Panc1 (cell line): ENCODE measurements at regions not wholly inside any gene's neighbourhood (a gene's known extent, or its start where the extent isn't known, plus 50 kb on each side); places are given as distances from the start of the nearest gene placed in this dataset.

Source experiments
- ATAC-seq: fragments of 200-7000 bp; cut with Tn5 transposase; 2 replicates; pipeline ENCODE4 v1.9.1; 2020; ENCODE audit warnings: mild to moderate bottlenecking, moderate library complexity
- BruUV-seq: library from RNA; stranded (reverse); fragments of 400-500 nt; replicated peaks from 2 replicates; lab custom pipeline; 2021; lab: Mats Ljungman, UMichigan
- CTCF ChIA-PET: fragments of 300-600 bp; sonication (Branson Sonifier 250); formaldehyde crosslinking; loops from one replicate; lab custom pipeline; 2022; ENCODE audit warnings: antibody characterized with exemption; lab: Charles Lee
- POLR2A ChIA-PET: fragments of 300-600 bp; sonication (Branson Sonifier 250); formaldehyde crosslinking; loops from one replicate; lab custom pipeline; 2022; ENCODE audit warnings: antibody characterized with exemption; lab: Charles Lee
- DNase-seq: peaks from one replicate; pipeline ENCODE4 v3.0.0-alpha.2; 2010; ENCODE audit warnings: low read depth, low spot score
- H3K27ac ChIP-seq: 2 replicates; pipeline ENCODE4 v1.5.1; 2011; ENCODE audit warnings: mild to moderate bottlenecking, low read length, inconsistent platforms
- H3K27me3 ChIP-seq: fragments of 200-500 bp; sonication (Bioruptor generic); 2 replicates; pipeline ENCODE4 v1.6.0; 2014; ENCODE audit warnings: low read length, inconsistent platforms; ENCODE audit not compliant: control insufficient read depth, insufficient read depth
- H3K36me3 ChIP-seq: fragments of 200-500 bp; sonication (Bioruptor generic); 2 replicates; pipeline ENCODE4 v1.5.1; 2014; ENCODE audit warnings: inconsistent platforms, mild to moderate bottlenecking, low read length, moderate library complexity; ENCODE audit not compliant: control insufficient read depth, insufficient read depth
- H3K4me1 ChIP-seq: 2 replicates; pipeline ENCODE4 v1.5.1; 2011; ENCODE audit warnings: inconsistent platforms, mild to moderate bottlenecking, low read length, moderate library complexity; ENCODE audit not compliant: control insufficient read depth, insufficient read depth
- H3K4me3 ChIP-seq, 2 experiments: 2 replicates each; pipeline ENCODE4 v1.5.1; 2011 to 2012; ENCODE audit warnings: low read depth in 2 of 2, low read length in 2 of 2, mild to moderate bottlenecking in 2 of 2, inconsistent platforms in 1 of 2, moderate library complexity in 1 of 2
- H3K9me3 ChIP-seq: fragments of 200-500 bp; sonication (Bioruptor generic); 2 replicates; pipeline ENCODE4 v1.5.1; 2014; ENCODE audit warnings: low read depth, mild to moderate bottlenecking, inconsistent platforms, low read length, moderate library complexity; ENCODE audit not compliant: control insufficient read depth, insufficient read depth
- POLR2AphosphoS5 ChIP-seq: IDR thresholded peaks from 2 replicates; pipeline ENCODE4 v1.6.1; 2012; ENCODE audit warnings: mild to moderate bottlenecking, low read depth, low read length, moderate library complexity
- REST ChIP-seq, 2 experiments: IDR thresholded peaks; 2 replicates each; pipeline ENCODE4 v1.6.1; 2011 to 2012; ENCODE audit warnings: low read depth in 2 of 2, control low read depth in 1 of 2, low read length in 1 of 2, mild to moderate bottlenecking in 1 of 2, moderate library complexity in 1 of 2; ENCODE audit not compliant: insufficient read depth in 1 of 2
- SIN3A ChIP-seq: IDR thresholded peaks from 2 replicates; pipeline ENCODE4 v1.6.1; 2012; ENCODE audit warnings: low read depth, mild to moderate bottlenecking, low read length, moderate library complexity, borderline replicate concordance; ENCODE audit not compliant: insufficient read depth
- TCF7L2 ChIP-seq: IDR thresholded peaks from 2 replicates; pipeline ENCODE4 v1.6.1; 2011; ENCODE audit warnings: mild to moderate bottlenecking, low read depth, low read length, inconsistent platforms
- in situ Hi-C: cut with HindIII; loops from 2 replicates; pipeline ENCODE4 v1.10.0; 2016; ENCODE audit warnings: low sequenced_read_pairs, low pct_unique_long_range_greater_than_20kb
- intact Hi-C: fragments of 100-400 bp; cut with micrococcal nuclease; formaldehyde crosslinking; loops from one replicate; pipeline ENCODE4 v1.10.0; 2022; ENCODE audit not compliant: unreplicated experiment
- TF ChIP-seq, protein P1 (sequence below): fragments of 450-650 bp; IDR thresholded peaks from 2 replicates; pipeline ENCODE4 v1.5.1; 2017; ENCODE audit warnings: mild to moderate bottlenecking

- no peak overlapping the region for H3K27ac ChIP-seq
- POLR2A ChIA-PET = no interaction called here
- no peaks in the 10 kb centered on the region for H3K9me3 ChIP-seq
- H3K36me3 ChIP-seq = no peaks in the 10 kb centered on the region
- ATAC-seq (no peak), DNase-seq (no peak)
- TF ChIP-seq TCF7L2 = no peak
- TF ChIP-seq POLR2AphosphoS5 = no peak
- TF ChIP-seq SIN3A = no peak
- TF ChIP-seq, protein P1, sequence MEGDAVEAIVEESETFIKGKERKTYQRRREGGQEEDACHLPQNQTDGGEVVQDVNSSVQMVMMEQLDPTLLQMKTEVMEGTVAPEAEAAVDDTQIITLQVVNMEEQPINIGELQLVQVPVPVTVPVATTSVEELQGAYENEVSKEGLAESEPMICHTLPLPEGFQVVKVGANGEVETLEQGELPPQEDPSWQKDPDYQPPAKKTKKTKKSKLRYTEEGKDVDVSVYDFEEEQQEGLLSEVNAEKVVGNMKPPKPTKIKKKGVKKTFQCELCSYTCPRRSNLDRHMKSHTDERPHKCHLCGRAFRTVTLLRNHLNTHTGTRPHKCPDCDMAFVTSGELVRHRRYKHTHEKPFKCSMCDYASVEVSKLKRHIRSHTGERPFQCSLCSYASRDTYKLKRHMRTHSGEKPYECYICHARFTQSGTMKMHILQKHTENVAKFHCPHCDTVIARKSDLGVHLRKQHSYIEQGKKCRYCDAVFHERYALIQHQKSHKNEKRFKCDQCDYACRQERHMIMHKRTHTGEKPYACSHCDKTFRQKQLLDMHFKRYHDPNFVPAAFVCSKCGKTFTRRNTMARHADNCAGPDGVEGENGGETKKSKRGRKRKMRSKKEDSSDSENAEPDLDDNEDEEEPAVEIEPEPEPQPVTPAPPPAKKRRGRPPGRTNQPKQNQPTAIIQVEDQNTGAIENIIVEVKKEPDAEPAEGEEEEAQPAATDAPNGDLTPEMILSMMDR = no peak
- no peak for TF ChIP-seq REST (IDR thresholded peaks at IDR 0.05; ENCODE audit: insufficient read depth in 1 of 2, low read depth in 2 of 2, low read length in 1 of 2)
- H3K4me1 ChIP-seq = no peaks in the 10 kb centered on the region
- no peak overlapping the region for H3K4me3 ChIP-seq
- in situ Hi-C loops = no loop called here
- CTCF ChIA-PET = no interaction called here
- intact Hi-C loops = no loop called here
- no TSS peak for BruUV-seq
- peaks cover 4% of the 10 kb centered on the region for H3K27me3 ChIP-seq
Observed at GRCh38 chr3:113096188-113096892, 105.6 kb downstream of the GTPBP8 start.

DNA sequence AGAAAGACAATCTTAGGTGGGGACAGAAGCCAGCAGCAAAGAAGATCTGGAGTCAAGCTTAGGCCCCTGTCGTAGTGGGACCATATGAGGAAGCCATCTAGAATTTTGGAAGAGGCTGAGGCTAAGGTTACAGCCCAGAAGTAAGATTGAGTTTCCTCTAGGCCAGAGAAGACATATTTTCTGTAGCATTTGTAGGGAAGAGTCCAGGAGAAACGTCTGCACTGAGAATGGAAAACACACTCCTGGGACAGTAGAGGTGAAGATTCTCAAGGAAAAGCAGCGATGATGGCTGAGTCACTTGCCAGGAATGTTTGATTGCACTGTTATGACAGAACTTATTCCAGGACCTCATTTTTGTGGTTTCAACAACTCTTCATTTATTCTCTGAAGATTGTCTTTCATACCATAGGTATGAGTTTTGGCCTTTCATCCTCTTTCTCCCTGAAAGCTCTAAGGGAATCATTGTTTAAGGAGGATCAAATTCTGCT lies 107.2 kb downstream of the GTPBP8 start:
- Histone ChIP-seq H3K36me3 (no peaks in the 10 kb centered on the region), H3K4me1 (no peaks in the 10 kb centered on the region), H3K4me3 (no peak overlapping the region), H3K27ac (no peak overlapping the region), H3K27me3 (peaks cover 2% of the 10 kb centered on the region; the same call in 1 of the 2 replicates), H3K9me3 (no peaks in the 10 kb centered on the region)
- ChIA-PET CTCF (no interaction called here), POLR2A (no interaction called here)
- intact Hi-C loops (no loop called here), in situ Hi-C loops (no loop called here)
- DNase-seq = no peak
- TF ChIP-seq SIN3A = no peak
- TF ChIP-seq, protein P1 = no peak
- TF ChIP-seq POLR2AphosphoS5 = no peak
- no peak for TF ChIP-seq REST (IDR thresholded peaks at IDR 0.05; ENCODE audit: insufficient read depth in 1 of 2, low read depth in 2 of 2, low read length in 1 of 2)
- TF ChIP-seq TCF7L2 = no peak
- no peak for ATAC-seq
- no TSS peak for BruUV-seq
